GM21576 (cell line): ENCODE measurements at regions not wholly inside any gene's neighbourhood (a gene's known extent, or its start where the extent isn't known, plus 50 kb on each side); places are given as distances from the start of the nearest gene placed in this dataset.

Experiments used
- ATAC-seq: cut with Tn5 transposase; IDR thresholded peaks from one replicate; pipeline ENCODE4 v1.9.1; 2021; ENCODE audit warnings: mild to moderate bottlenecking, moderate library complexity; ENCODE audit not compliant: unreplicated experiment

GRCh38 chr4:107117726-107118125 lies 81.6 kb upstream of the DKK2 start:
- no peak for ATAC-seq

- no peak for ATAC-seq
Measured at GRCh38 chr4:107115185-107115847, 79.2 kb upstream of the DKK2 start.

GRCh38 chr4:107114059-107114458 lies 77.9 kb upstream of the DKK2 start:
- ATAC-seq, result no peak

- no peak for ATAC-seq
Measured at GRCh38 chr4:107098401-107098800, 62.3 kb upstream of the DKK2 start.

GRCh38 chr4:107094976-107095375 lies 58.9 kb upstream of the DKK2 start:
- no peak for ATAC-seq

- peak; percentile 80 for ATAC-seq
Measured at GRCh38 chr4:107094332-107094731, 58.2 kb upstream of the DKK2 start.
